Mononuclear cell (primary cell): ENCODE measurements at regions not wholly inside any gene's neighbourhood (a gene's known extent, or its start where the extent isn't known, plus 50 kb on each side); places are given as distances from the start of the nearest gene placed in this dataset.
"Not testable (repeated sequence)": the region's sequence is repeated elsewhere in the genome, so short reads cannot be mapped to it uniquely, and the experiment has no call there.

Source experiments
- H3K27me3 ChIP-seq: 2 replicates; pipeline ENCODE4 v1.6.0; 2011; ENCODE audit warnings: low read length, control low read depth; ENCODE audit not compliant: insufficient read depth
- H3K4me1 ChIP-seq: 2 replicates; pipeline ENCODE4 v1.5.1; 2011; ENCODE audit warnings: mild to moderate bottlenecking, low read length, control low read depth; ENCODE audit not compliant: insufficient read depth
- H3K4me3 ChIP-seq: 2 replicates; pipeline ENCODE4 v1.5.1; 2011; ENCODE audit warnings: mild to moderate bottlenecking, low read length, moderate library complexity
- H3K9me3 ChIP-seq: 2 replicates; pipeline ENCODE4 v1.5.1; 2011; ENCODE audit warnings: low read depth, mild to moderate bottlenecking, control low read depth, low read length

GRCh38 chr16:29143739-29144668 is 159.2 kb downstream of the LAT start:
- H3K4me3 ChIP-seq, H3K9me3 ChIP-seq, H3K27me3 ChIP-seq: not testable (repeated sequence)
- H3K4me1 ChIP-seq, result peaks cover 12% of the 10 kb centered on the region

GRCh38 chr16:29142506-29142905 is 157.7 kb downstream of the LAT start:
- not testable (repeated sequence) for H3K27me3 ChIP-seq, H3K9me3 ChIP-seq, H3K4me1 ChIP-seq, H3K4me3 ChIP-seq

GRCh38 chr16:29141586-29142324 is 156.9 kb downstream of the LAT start:
- Histone ChIP-seq H3K27me3 (no peaks in the 10 kb centered on the region), H3K4me3 (no peak overlapping the region), H3K4me1 (peaks cover 3% of the 10 kb centered on the region), H3K9me3 (no peaks in the 10 kb centered on the region)

GRCh38 chr16:29141121-29141520 is 156.3 kb downstream of the LAT start:
- H3K4me3 ChIP-seq, H3K9me3 ChIP-seq, H3K27me3 ChIP-seq, H3K4me1 ChIP-seq: not testable (repeated sequence)

GRCh38 chr16:29139901-29140855 is 155.3 kb downstream of the LAT start:
- H3K9me3 ChIP-seq, H3K27me3 ChIP-seq, H3K4me3 ChIP-seq, H3K4me1 ChIP-seq: not testable (repeated sequence)

- no peaks in the 10 kb centered on the region for H3K9me3 ChIP-seq
- H3K4me1 ChIP-seq, result peaks cover 3% of the 10 kb centered on the region
- H3K27me3 ChIP-seq, result no peaks in the 10 kb centered on the region
- no peak overlapping the region for H3K4me3 ChIP-seq
Observed at GRCh38 chr16:29139261-29139802, 154.5 kb downstream of the LAT start.

GRCh38 chr16:29138698-29139097 is 153.8 kb downstream of the LAT start:
- H3K27me3 ChIP-seq, H3K4me1 ChIP-seq, H3K4me3 ChIP-seq, H3K9me3 ChIP-seq: not testable (repeated sequence)

- H3K9me3 ChIP-seq, result not testable (repeated sequence)
Observed at GRCh38 chr16:29137894-29138662, 153.2 kb downstream of the LAT start.

GRCh38 chr16:29137461-29137860 is 152.6 kb downstream of the LAT start:
- not testable (repeated sequence) for H3K9me3 ChIP-seq, H3K27me3 ChIP-seq, H3K4me3 ChIP-seq, H3K4me1 ChIP-seq

More at GRCh38 chr16:29137894-29138662, 153.2 kb downstream of the LAT start:
- not testable (repeated sequence) for H3K4me1 ChIP-seq, H3K27me3 ChIP-seq, H3K4me3 ChIP-seq

GRCh38 chr16:29136916-29137315 is 152.1 kb downstream of the LAT start:
- not testable (repeated sequence) for H3K9me3 ChIP-seq, H3K4me3 ChIP-seq, H3K4me1 ChIP-seq, H3K27me3 ChIP-seq

- H3K4me3 ChIP-seq, H3K9me3 ChIP-seq, H3K27me3 ChIP-seq, H3K4me1 ChIP-seq: not testable (repeated sequence)
Observed at GRCh38 chr16:29136046-29136696, 151.3 kb downstream of the LAT start.

GRCh38 chr16:29135098-29135497 is 150.2 kb downstream of the LAT start:
- not testable (repeated sequence) for H3K4me1 ChIP-seq, H3K9me3 ChIP-seq, H3K4me3 ChIP-seq, H3K27me3 ChIP-seq

- H3K27me3 ChIP-seq, H3K4me3 ChIP-seq, H3K9me3 ChIP-seq: not testable (repeated sequence)
- peaks cover 15% of the 10 kb centered on the region for H3K4me1 ChIP-seq
Observed at GRCh38 chr16:29133681-29134430, 149.0 kb downstream of the LAT start.
